HL-60 (cell line): ENCODE measurements at regions not wholly inside any gene's neighbourhood (a gene's known extent, or its start where the extent isn't known, plus 50 kb on each side); places are given as distances from the start of the nearest gene placed in this dataset.

Experiments
- DNase-seq, 2 experiments: peaks; one replicate each; pipeline ENCODE4 v3.0.0-alpha.2; 2010 to 2020; ENCODE audit warnings: low read depth in 1 of 2, low spot score in 1 of 2
- H3K27ac ChIP-seq: fragments of 250-450 bp; sonication (Bioruptor Pico); replicated peaks from 2 replicates; pipeline ENCODE4 v1.5.1; 2020; ENCODE audit warnings: mild to moderate bottlenecking, moderate library complexity
- H3K27me3 ChIP-seq: fragments of 250-450 bp; sonication (Bioruptor Pico); 2 replicates; pipeline ENCODE4 v1.5.1; 2021; ENCODE audit warnings: mild to moderate bottlenecking, moderate library complexity; ENCODE audit not compliant: insufficient read depth, poor library complexity, severe bottlenecking
- H3K4me3 ChIP-seq: replicated peaks from 2 replicates; pipeline ENCODE4 v1.5.1; 2011; ENCODE audit warnings: mild to moderate bottlenecking, control low read depth, low read length; ENCODE audit not compliant: insufficient read depth
- CTCF ChIP-seq: IDR thresholded peaks from one replicate; pipeline ENCODE4 v1.5.1; 2011; ENCODE audit warnings: low read length, control low read depth, inconsistent platforms; ENCODE audit not compliant: insufficient read depth
- GABPA ChIP-seq: IDR thresholded peaks from 2 replicates; pipeline ENCODE4 v1.6.1; 2012; ENCODE audit warnings: low read depth
- POLR2AphosphoS5 ChIP-seq: IDR thresholded peaks from 2 replicates; pipeline ENCODE4 v1.6.1; 2012; ENCODE audit warnings: low read depth
- REST ChIP-seq: IDR thresholded peaks from 2 replicates; pipeline ENCODE4 v1.6.1; 2012; ENCODE audit warnings: low read depth; ENCODE audit not compliant: insufficient replicate concordance
- SPI1 ChIP-seq: IDR thresholded peaks from 2 replicates; pipeline ENCODE4 v1.6.1; 2012; ENCODE audit warnings: low read depth, mild to moderate bottlenecking, borderline replicate concordance

- no peak overlapping the region for H3K4me3 ChIP-seq
- H3K27ac ChIP-seq = no peak overlapping the region
- TF ChIP-seq SPI1 (no peak), REST (no peak), CTCF (no peak), GABPA (no peak), POLR2AphosphoS5 (no peak)
- no peak for DNase-seq
- H3K27me3 ChIP-seq = no peaks in the 10 kb centered on the region
These were observed 463.4 kb downstream of the EIPR1 start for GRCh38 chr2:2914252-2914651.

- Histone ChIP-seq H3K27ac (no peak overlapping the region), H3K4me3 (no peak overlapping the region), H3K27me3 (no peaks in the 10 kb centered on the region)
- no peak for DNase-seq
- TF ChIP-seq GABPA = no peak
- TF ChIP-seq POLR2AphosphoS5 = no peak
- no peak for TF ChIP-seq CTCF
- TF ChIP-seq SPI1 = no peak
- no peak for TF ChIP-seq REST
These were observed 464.0 kb downstream of the EIPR1 start for GRCh38 chr2:2913601-2914120.

GRCh38 chr2:2912731-2913130, 464.9 kb downstream of the EIPR1 start:
- H3K27ac ChIP-seq = no peak overlapping the region
- H3K4me3 ChIP-seq = no peak overlapping the region
- TF ChIP-seq CTCF (no peak), SPI1 (no peak), REST (no peak), POLR2AphosphoS5 (no peak), GABPA (no peak)
- H3K27me3 ChIP-seq = no peaks in the 10 kb centered on the region
- no peak for DNase-seq
